A549 (cell line): ENCODE measurements at regions not wholly inside any gene's neighbourhood (a gene's known extent, or its start where the extent isn't known, plus 50 kb on each side); places are given as distances from the start of the nearest gene placed in this dataset.

ENCODE experiments used
- ATAC-seq, 2 experiments: fragments of 200-7000 bp in 1 of 2; fragments of >200 bp in 1 of 2; cut with Nextera tagmentation in 1 of 2; cut with Tn5 transposase in 1 of 2; 3 replicates each; pipeline versions ENCODE4 v1.8.0 to v1.9.1; 2018 to 2020; ENCODE audit warnings: mild to moderate bottlenecking in 1 of 2, moderate library complexity in 1 of 2
- CTCF ChIA-PET: fragments of 300-600 bp; sonication (Branson Sonifier 250); formaldehyde crosslinking; extraction: SDS; loops from one replicate; lab custom pipeline; 2021; ENCODE audit warnings: antibody characterized with exemption, inconsistent platforms; lab: Yijun Ruan, JAX
- POLR2A ChIA-PET: fragments of 350-600 bp; formaldehyde crosslinking; extraction: SDS; loops from one replicate; lab custom pipeline; 2021; ENCODE audit warnings: antibody characterized with exemption, inconsistent platforms; lab: Yijun Ruan, JAX
- DNase-seq, 2 experiments: peaks; one replicate each; pipeline versions ENCODE4 v3.0.0 to v3.0.0-alpha.2; 2011 to 2016; ENCODE audit warnings: low read depth in 1 of 2, low spot score in 1 of 2
- FAIRE-seq: peaks from 2 replicates; lab custom pipeline; 2011; peaks lifted over from hg19 to GRCh38; lab: Jason Lieb, UNC
- H3K27ac ChIP-seq, 2 experiments: fragments of >200 bp; sonication (Bioruptor Twin); formaldehyde crosslinking; 3 replicates each; pipeline ENCODE4 v1.5.1; 2016 to 2017
- H3K4me1 ChIP-seq: fragments of >200 bp; sonication (Bioruptor Twin); formaldehyde crosslinking; 3 replicates; pipeline ENCODE4 v1.6.1; 2016
- H3K4me2 ChIP-seq: fragments of >200 bp; sonication (Bioruptor Twin); formaldehyde crosslinking; 3 replicates; pipeline ENCODE4 v1.6.1; 2016
- H3K4me3 ChIP-seq: fragments of >200 bp; sonication (Bioruptor Twin); formaldehyde crosslinking; 3 replicates; pipeline ENCODE4 v1.5.1; 2016
- H3K9me3 ChIP-seq: fragments of >200 bp; sonication (Bioruptor Twin); formaldehyde crosslinking; 3 replicates; pipeline ENCODE4 v1.6.1; 2016
- CEBPB ChIP-seq, 2 experiments: fragments of >200 bp in 1 of 2; sonication (Bioruptor Twin) in 1 of 2; formaldehyde crosslinking in 1 of 2; IDR thresholded peaks; 2 replicates each; pipeline ENCODE4 v1.6.1; 2012 to 2016
- CHD2 ChIP-seq: fragments of 150-350 bp; IDR thresholded peaks from 2 replicates; pipeline ENCODE4 v1.6.1; 2014; ENCODE audit warnings: low read length; ENCODE audit not compliant: partially characterized antibody
- EHF ChIP-seq: fragments of 250-450 bp; sonication (Bioruptor Pico); IDR thresholded peaks from 2 replicates; pipeline ENCODE4 v1.5.0; 2020; ENCODE audit warnings: mild to moderate bottlenecking
- EHMT2 ChIP-seq: fragments of 200-600 bp; sonication (generic); IDR thresholded peaks from 2 replicates; pipeline ENCODE4 v1.6.1; 2016; ENCODE audit warnings: antibody characterized with exemption, low read depth, mild to moderate bottlenecking, moderate library complexity
- FOSL2 ChIP-seq, 2 experiments: fragments of 450-650 bp in 1 of 2; fragments of >200 bp in 1 of 2; sonication (Bioruptor Twin) in 1 of 2; formaldehyde crosslinking; IDR thresholded peaks; 2 replicates each; pipeline versions ENCODE4 v1.5.0 to v1.6.1; 2016 to 2020; ENCODE audit warnings: mild to moderate bottlenecking in 1 of 2, moderate library complexity in 1 of 2
- GATA3 ChIP-seq: IDR thresholded peaks from 2 replicates; pipeline ENCODE4 v1.6.1; 2012; ENCODE audit warnings: borderline replicate concordance
- HDAC2 ChIP-seq: fragments of 200-600 bp; sonication (generic); IDR thresholded peaks from 2 replicates; pipeline ENCODE4 v1.6.1; 2016
- HMGXB4 ChIP-seq: fragments of 250-450 bp; sonication (Bioruptor Pico); IDR thresholded peaks from 2 replicates; pipeline ENCODE4 v1.5.0; 2021; ENCODE audit warnings: mild to moderate bottlenecking, moderate library complexity, borderline replicate concordance
- HOXA7 ChIP-seq: fragments of 250-450 bp; sonication (Bioruptor Pico); IDR thresholded peaks from 2 replicates; pipeline ENCODE4 v1.5.0; 2020; ENCODE audit warnings: mild to moderate bottlenecking, moderate library complexity
- HOXB5 ChIP-seq: fragments of 250-450 bp; sonication (Bioruptor Pico); IDR thresholded peaks from 2 replicates; pipeline ENCODE4 v1.5.0; 2020; ENCODE audit warnings: mild to moderate bottlenecking, moderate library complexity
- KDM5A ChIP-seq: fragments of 200-600 bp; sonication (generic); IDR thresholded peaks from 2 replicates; pipeline ENCODE4 v1.6.1; 2016; ENCODE audit warnings: antibody characterized with exemption, mild to moderate bottlenecking
- MAFK ChIP-seq: fragments of 450-650 bp; IDR thresholded peaks from 2 replicates; pipeline ENCODE4 v1.6.1; 2014; ENCODE audit not compliant: partially characterized antibody
- MYC ChIP-seq: IDR thresholded peaks from 2 replicates; pipeline ENCODE4 v1.6.1; 2012; ENCODE audit warnings: mild to moderate bottlenecking, inconsistent platforms, low read length, improper control_type of control experiment, borderline replicate concordance
- NFE2L2 ChIP-seq: fragments of 150-350 bp; conservative IDR thresholded peaks from 2 replicates; pipeline ENCODE4 v1.6.1; 2014; ENCODE audit warnings: low read length
- NPAS2 ChIP-seq: fragments of 250-450 bp; sonication (Bioruptor Pico); IDR thresholded peaks from 2 replicates; pipeline ENCODE4 v1.8.0; 2022; ENCODE audit warnings: mild to moderate bottlenecking, moderate library complexity, borderline replicate concordance
- POLR2AphosphoS2 ChIP-seq: conservative IDR thresholded peaks from 2 replicates; pipeline ENCODE4 v1.6.1; 2012; ENCODE audit warnings: low read length, improper control_type of control experiment, inconsistent platforms
- RAD21 ChIP-seq, 2 experiments: fragments of >200 bp in 1 of 2; sonication (Bioruptor Twin) in 1 of 2; formaldehyde crosslinking in 1 of 2; IDR thresholded peaks in 1 of 2; conservative IDR thresholded peaks in 1 of 2; 2 replicates in 1 of 2; 3 replicates in 1 of 2; pipeline ENCODE4 v1.6.1; 2012 to 2018; ENCODE audit warnings: inconsistent platforms in 1 of 2
- RCOR1 ChIP-seq: fragments of 150-350 bp; IDR thresholded peaks from 2 replicates; pipeline ENCODE4 v1.6.1; 2014; ENCODE audit warnings: antibody characterized with exemption, low read length, low read depth
- RNF2 ChIP-seq: fragments of 200-600 bp; sonication (generic); IDR thresholded peaks from 2 replicates; pipeline ENCODE4 v1.6.1; 2016; ENCODE audit warnings: low read depth, mild to moderate bottlenecking, antibody characterized with exemption, moderate library complexity, borderline replicate concordance
- SMC3 ChIP-seq: fragments of >200 bp; sonication (Bioruptor Twin); formaldehyde crosslinking; IDR thresholded peaks from 3 replicates; pipeline ENCODE4 v1.6.1; 2018; ENCODE audit warnings: inconsistent platforms
- SREBF2 ChIP-seq: fragments of 450-650 bp; IDR thresholded peaks from 2 replicates; pipeline ENCODE4 v1.6.1; 2014; ENCODE audit warnings: mild to moderate bottlenecking, moderate library complexity
- TP53 ChIP-seq: fragments of 250-450 bp; sonication (Bioruptor Pico); IDR thresholded peaks from 2 replicates; pipeline ENCODE4 v1.5.0; 2021; ENCODE audit warnings: mild to moderate bottlenecking, moderate library complexity
- ZC3H11A ChIP-seq: fragments of 450-650 bp; IDR thresholded peaks from 2 replicates; pipeline ENCODE4 v1.6.1; 2014; ENCODE audit warnings: antibody characterized with exemption, mild to moderate bottlenecking
- ZFP36 ChIP-seq: fragments of 450-650 bp; IDR thresholded peaks from 2 replicates; pipeline ENCODE4 v1.6.1; 2014; ENCODE audit warnings: borderline replicate concordance; ENCODE audit not compliant: partially characterized antibody
- ZNF302 ChIP-seq: fragments of 250-450 bp; sonication (Bioruptor Pico); IDR thresholded peaks from 2 replicates; pipeline ENCODE4 v1.9.0; 2021; ENCODE audit warnings: inconsistent platforms, mild to moderate bottlenecking, moderate library complexity
- WGBS: methylation state at CpG from one replicate; pipeline ENCODE4 v1.1.6; 2017; ENCODE audit errors: missing lambda C conversion rate; 5-methylcytosine and 5-hydroxymethylcytosine counted together
- TF ChIP-seq, protein P1 (sequence below): fragments of >200 bp; sonication (Bioruptor Twin); formaldehyde crosslinking; IDR thresholded peaks from 2 replicates; pipeline ENCODE4 v1.6.1; 2016
- TF ChIP-seq, protein P2 (sequence below): fragments of >200 bp; sonication (Bioruptor Twin); formaldehyde crosslinking; IDR thresholded peaks from 3 replicates; pipeline ENCODE4 v1.5.1; 2016
- TF ChIP-seq, protein P3 (sequence below): fragments of 450-650 bp; IDR thresholded peaks from 2 replicates; pipeline ENCODE4 v1.6.1; 2014; ENCODE audit warnings: antibody characterized with exemption

- TF ChIP-seq HMGXB4 (CRISPR knock-in tag) (no peak), GATA3 (no peak), HDAC2 (no peak)
These were observed 64.4 kb upstream of the CT45A1 start (continued) for GRCh38 chrX:135649029-135649428.

- DNase-seq, result no peak
- H3K9me3 ChIP-seq, result no peaks in the 10 kb centered on the region
- POLR2A ChIA-PET, result no interaction called here
- TF ChIP-seq CHD2, result no peak
- TF ChIP-seq, protein P1, sequence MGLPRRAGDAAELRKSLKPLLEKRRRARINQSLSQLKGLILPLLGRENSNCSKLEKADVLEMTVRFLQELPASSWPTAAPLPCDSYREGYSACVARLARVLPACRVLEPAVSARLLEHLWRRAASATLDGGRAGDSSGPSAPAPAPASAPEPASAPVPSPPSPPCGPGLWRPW, result no peak
- TF ChIP-seq FOSL2 (IDR thresholded peaks at IDR 0.05), result no peak
- no peak for TF ChIP-seq FOSL2 (CRISPR knock-in tag; IDR thresholded peaks at IDR 0.05)
- no peak for TF ChIP-seq EHMT2
- no peak for TF ChIP-seq NFE2L2
- TF ChIP-seq HOXB5 (CRISPR knock-in tag), result no peak
- no peak for TF ChIP-seq ZNF302
- TF ChIP-seq ZC3H11A, result no peak
- TF ChIP-seq CEBPB (IDR thresholded peaks at IDR 0.05), result no peak
- TF ChIP-seq TP53, result no peak
- no peak for TF ChIP-seq KDM5A
- no peak for TF ChIP-seq POLR2AphosphoS2
- TF ChIP-seq ZFP36, result no peak
- TF ChIP-seq NPAS2 (CRISPR knock-in tag), result no peak
- TF ChIP-seq, protein P2, sequence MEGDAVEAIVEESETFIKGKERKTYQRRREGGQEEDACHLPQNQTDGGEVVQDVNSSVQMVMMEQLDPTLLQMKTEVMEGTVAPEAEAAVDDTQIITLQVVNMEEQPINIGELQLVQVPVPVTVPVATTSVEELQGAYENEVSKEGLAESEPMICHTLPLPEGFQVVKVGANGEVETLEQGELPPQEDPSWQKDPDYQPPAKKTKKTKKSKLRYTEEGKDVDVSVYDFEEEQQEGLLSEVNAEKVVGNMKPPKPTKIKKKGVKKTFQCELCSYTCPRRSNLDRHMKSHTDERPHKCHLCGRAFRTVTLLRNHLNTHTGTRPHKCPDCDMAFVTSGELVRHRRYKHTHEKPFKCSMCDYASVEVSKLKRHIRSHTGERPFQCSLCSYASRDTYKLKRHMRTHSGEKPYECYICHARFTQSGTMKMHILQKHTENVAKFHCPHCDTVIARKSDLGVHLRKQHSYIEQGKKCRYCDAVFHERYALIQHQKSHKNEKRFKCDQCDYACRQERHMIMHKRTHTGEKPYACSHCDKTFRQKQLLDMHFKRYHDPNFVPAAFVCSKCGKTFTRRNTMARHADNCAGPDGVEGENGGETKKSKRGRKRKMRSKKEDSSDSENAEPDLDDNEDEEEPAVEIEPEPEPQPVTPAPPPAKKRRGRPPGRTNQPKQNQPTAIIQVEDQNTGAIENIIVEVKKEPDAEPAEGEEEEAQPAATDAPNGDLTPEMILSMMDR, result no peak
- TF ChIP-seq, all 56 proteins: peak for 0
- 32% methylated on average over 4 of the region's 4 CpGs for WGBS
- no peaks in the 10 kb centered on the region for H3K4me1 ChIP-seq
- H3K27ac ChIP-seq, result no peak overlapping the region
- CTCF ChIA-PET, result no interaction called here
- no peak overlapping the region for H3K4me3 ChIP-seq
- H3K4me2 ChIP-seq, result no peak overlapping the region
- FAIRE-seq, result no peak
- ATAC-seq, result no peak
These were observed 63.9 kb upstream of the CT45A1 start for GRCh38 chrX:135649561-135649960.

- 14% methylated on average over 6 of the region's 6 CpGs for WGBS
- no peak for DNase-seq
These were observed 61.7 kb upstream of the CT45A1 start for GRCh38 chrX:135651647-135652295.

More at GRCh38 chrX:135651647-135652295, 61.7 kb upstream of the CT45A1 start:
- ATAC-seq (no peak), FAIRE-seq (no peak)
- Histone ChIP-seq H3K4me3 (no peak overlapping the region), H3K4me1 (no peaks in the 10 kb centered on the region), H3K9me3 (no peaks in the 10 kb centered on the region), H3K4me2 (no peak overlapping the region)
- POLR2A ChIA-PET, result no interaction called here
- TF ChIP-seq KDM5A (no peak), SREBF2 (no peak), HMGXB4 (CRISPR knock-in tag) (no peak), FOSL2 (IDR thresholded peaks at IDR 0.05) (no peak), FOSL2 (CRISPR knock-in tag; IDR thresholded peaks at IDR 0.05) (no peak), EHF (CRISPR knock-in tag) (no peak), RNF2 (no peak), ZNF302 (no peak), MAFK (no peak), RAD21 (conservative IDR thresholded peaks at IDR 0.05 in 1 of 2, IDR thresholded peaks at IDR 0.05 in 1 of 2) (no peak), MYC (no peak), HOXA7 (CRISPR knock-in tag) (no peak), RCOR1 (no peak), SMC3 (no peak)
- TF ChIP-seq, protein P3, sequence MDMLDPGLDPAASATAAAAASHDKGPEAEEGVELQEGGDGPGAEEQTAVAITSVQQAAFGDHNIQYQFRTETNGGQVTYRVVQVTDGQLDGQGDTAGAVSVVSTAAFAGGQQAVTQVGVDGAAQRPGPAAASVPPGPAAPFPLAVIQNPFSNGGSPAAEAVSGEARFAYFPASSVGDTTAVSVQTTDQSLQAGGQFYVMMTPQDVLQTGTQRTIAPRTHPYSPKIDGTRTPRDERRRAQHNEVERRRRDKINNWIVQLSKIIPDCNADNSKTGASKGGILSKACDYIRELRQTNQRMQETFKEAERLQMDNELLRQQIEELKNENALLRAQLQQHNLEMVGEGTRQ, result no peak
- TF ChIP-seq, all 56 proteins: peak for 0
- H3K27ac ChIP-seq, result no peak overlapping the region
- CTCF ChIA-PET, result no interaction called here
